ENCODE measurements at regions not wholly inside any gene's neighbourhood (a gene's known extent, or its start where the extent isn't known, plus 50 kb on each side); places are given as distances from the start of the nearest gene placed in this dataset.

DNA sequence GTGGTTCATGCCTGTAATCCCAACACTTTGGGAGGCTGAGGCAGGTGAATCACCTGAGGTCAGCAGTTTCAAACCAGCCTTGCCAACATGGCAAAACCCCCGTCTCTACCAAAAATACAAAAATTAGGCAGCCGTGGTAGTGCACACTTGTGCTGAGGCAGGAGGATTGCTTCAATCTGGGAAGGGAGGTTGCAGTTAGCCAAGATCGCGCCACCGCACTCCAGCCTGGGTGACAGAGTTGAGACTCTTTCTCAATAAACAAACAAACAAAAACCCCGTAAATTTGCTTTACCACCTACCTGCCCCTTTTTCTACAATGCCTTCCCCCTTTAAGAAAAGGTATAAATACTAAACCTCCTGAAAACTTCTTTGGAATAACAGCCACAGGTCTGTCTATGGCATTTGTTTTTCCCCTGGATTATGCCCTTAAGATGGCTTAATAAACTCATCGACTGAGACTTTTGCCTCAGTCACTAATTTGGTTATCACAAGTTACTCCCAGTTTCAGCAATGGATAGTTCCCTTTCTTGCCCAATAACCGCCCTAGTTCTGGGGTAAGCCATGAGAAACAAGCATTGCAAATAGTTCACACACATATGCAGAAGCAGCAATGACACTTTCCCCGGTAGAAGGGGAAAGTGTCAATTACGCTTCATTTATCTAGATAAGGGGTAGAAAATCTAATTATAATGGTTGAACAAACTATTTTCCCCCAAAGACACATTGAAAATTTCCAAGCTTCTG is 52.8 kb upstream of the SVIL start:
- no peak for DNase-seq (ENCODE audit: low read depth)

DNA sequence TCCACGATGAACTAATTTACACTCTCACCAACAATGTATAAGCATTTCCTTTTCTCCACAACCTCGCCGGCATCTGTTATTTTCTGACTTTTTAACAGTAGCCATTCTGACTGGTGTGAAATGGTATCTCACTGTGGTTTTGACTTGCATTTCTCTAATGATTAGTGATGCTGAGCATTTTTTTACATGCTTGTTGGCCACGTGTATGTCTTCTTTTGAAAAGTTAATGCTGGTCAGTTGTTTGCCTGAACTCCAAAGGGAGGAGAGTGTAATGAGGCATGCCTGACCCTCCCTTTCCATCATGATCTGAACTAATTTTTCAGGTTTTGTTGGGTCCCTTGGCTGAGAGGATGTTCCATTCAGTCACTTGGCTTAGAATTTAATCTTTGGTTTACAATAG is 50.7 kb upstream of the SVIL start:
- DNase-seq (ENCODE audit: low read depth), result no peak
